GM18868 (cell line): ENCODE measurements at regions not wholly inside any gene's neighbourhood (a gene's known extent, or its start where the extent isn't known, plus 50 kb on each side); places are given as distances from the start of the nearest gene placed in this dataset.

Experiments
- ATAC-seq: cut with Tn5 transposase; IDR thresholded peaks from one replicate; pipeline ENCODE4 v1.9.1; 2021; ENCODE audit warnings: mild to moderate bottlenecking, moderate library complexity; ENCODE audit not compliant: unreplicated experiment

DNA sequence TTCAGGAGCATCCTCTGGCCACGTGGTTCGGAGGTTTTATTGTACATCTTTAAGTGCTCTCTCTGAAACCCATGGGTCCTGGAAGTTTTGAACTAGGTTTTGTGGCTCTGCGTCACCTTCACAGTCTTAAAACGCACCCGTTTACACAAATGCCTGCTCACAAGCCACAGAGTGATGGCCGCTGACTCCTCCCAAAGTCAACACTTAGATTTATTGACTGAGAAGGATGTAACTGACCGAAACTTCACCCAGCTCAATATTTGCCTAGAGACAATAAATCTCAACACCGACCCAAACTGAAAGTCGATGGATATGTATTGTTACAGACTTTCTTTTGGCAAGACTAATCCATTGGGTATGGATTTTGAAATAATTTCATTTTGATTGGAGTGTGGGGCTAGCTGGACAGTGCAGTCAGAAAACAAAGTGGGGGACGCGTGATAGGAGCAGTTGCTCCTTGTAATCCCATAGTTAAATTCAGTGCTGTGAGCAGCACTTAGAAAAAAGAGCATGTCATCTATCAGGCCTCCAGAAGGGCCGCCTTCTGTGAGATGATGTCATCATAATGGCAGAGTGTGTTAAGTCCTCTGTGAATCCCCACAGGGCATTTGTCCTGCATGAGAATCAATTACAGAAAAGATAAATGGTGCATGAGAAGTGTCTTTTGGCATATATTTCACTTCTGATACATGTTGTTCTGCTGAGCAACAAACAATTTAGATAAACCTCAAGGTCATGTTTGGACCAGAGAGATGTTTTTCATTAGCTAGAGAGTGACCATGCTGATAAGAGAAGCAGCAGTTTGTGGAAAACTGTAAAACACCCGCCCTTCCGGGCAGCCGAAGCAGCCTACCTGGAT is 183.7 kb downstream of the INO80D start:
- ATAC-seq: no peak

DNA sequence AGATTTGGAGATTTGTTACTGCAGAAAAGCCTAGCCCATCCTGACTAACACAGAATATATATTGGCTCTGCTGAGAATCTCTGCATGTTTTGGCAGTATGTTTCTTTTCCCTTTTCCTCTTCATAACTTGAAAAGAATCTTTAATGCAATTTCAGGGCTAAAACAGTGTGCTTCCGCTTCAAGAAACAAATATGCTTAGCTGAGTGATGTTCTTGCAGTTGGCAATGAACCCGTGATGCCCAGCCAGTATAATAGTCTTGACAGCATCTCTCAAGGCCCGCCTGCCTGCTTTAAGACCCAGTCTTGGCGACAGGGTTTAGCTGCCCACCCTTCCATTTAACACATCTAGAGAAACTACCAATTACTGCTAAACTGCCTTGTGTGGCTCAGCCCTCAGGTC is 184.5 kb downstream of the INO80D start:
- ATAC-seq: no peak

DNA sequence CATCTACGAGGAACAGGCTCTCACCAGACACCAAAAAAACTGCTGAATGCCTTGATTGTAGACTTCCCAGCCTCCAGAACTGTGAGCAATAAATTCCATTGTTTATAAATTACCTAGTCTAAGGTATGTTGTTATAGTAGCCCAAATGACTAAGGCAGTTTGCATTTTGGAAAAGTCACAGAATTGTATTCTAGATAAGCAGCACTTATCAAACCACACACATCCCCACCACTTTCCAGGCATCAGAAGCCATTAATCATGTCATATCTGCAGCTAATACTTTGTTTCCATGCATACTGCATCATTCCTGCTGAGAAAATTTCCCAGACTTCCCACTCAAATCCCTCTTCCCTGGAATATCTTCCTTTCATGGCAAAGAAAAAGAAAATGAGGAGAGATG is 187.2 kb downstream of the INO80D start:
- no peak for ATAC-seq

DNA sequence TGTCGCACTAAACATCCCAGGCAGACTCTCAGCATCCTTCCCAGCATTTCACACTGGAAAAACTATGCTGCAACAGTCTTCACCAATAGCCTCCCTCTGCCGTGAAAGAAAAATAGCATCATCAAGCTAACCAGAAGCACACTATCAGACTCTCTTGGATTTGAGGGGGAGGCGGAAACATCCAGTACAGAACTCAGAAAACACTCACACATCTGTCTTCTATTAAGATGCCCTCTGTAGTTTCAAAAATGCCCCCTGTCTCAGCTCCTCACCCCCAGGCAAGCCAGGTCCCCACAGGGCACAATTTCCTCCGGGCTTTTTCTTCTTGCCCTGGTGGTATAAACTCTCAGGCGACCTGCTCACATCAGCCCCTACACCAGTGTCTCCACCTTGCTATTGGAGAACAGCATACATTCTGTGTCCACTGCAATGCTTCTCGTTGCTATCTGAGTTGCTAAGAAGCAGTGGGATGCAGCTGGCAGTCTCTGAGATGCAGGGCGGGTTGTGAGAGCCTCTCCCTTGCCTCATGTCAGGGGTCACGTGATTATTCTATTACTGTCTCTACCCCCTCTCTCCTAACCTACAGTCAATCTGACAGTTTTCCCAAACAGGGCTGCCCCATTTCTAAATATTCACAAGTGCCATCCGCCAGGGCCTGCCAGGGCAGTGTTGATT is 189.9 kb downstream of the INO80D start:
- ATAC-seq: no peak

DNA sequence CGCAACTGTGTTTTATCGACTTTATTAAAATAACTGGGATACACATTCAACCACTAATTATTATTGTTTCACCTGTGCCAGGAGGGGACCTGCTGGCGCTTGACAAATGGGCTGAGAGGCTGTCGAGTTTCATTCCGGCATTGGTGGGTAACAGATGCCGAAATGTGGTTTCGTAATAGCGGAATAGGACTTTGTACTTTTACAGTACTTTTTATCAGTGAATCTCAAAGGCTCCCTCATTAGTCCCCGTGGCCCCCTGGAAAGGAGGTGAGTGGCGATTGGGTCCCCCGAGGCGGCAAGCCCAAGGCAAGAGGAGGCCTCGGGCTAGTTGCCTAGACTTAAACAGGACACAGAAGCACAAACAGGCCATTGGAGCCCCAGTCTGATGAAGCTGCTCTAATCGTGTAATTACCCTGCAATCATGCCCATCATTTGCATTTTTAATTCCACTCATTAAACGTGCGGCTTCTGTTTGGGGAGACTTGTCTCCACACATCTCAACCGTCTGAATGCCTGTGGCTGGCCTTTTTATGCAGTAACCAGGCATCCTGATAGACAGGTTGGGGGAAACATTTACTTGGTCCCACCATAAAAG is 193.2 kb downstream of the INO80D start:
- no peak for ATAC-seq

DNA sequence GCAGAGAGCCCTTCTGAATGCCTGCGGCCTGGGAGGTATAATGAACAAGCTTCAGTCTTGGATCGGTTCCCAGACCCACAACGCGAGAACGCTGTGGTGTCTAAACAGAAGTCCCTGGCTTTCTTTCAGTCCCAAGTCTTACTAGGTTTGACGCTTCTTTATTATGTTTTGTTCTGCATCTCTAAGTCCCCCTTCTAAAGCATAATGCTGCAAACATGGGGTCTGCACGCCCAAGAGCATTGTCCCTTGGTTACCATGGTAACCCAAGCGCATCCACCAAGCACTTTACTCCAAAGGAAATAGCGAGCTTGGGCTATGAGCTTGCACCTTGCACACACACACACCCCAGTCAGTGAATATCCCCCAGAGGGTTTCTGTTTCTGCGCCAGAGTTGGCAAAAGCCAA is 193.7 kb downstream of the INO80D start:
- no peak for ATAC-seq

DNA sequence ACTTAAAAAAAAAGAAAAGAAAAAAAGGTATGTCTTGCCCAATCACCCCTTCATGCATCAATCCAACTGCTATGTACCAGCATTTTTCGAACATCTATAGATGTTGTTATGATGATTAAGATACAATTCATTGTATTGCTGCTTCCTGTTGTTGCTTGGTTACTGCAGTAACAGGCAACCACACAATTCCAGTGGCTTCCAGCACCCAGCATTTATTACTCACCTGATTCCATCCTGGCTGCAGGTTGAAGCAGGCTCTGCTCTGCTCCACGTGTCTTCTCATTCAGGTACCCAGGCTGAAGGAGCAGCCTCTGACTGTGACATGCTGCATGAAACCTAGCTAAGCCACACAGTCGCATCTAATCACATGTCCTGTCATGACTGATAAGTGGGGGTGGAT is 196.9 kb downstream of the INO80D start:
- ATAC-seq: no peak

DNA sequence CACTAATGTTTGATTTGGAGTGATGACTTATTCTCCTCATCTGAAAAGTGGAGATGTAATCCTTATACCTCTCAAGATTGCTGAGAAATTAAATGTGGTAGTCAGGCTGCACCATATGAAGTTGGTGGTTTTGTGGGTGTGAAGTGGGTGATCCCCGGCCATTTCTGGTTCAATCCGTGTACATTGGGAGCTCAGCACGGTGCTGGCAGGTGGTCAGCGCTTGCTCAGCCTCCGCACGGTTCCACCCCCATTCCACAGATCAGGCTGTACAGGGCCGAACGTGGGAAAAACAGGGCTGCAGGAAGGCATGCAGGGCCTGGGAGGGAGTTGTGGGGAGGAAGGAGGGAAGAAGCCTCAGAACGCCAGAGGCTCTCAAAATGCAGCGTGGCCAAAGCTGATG is 198.3 kb downstream of the INO80D start:
- ATAC-seq: no peak

DNA sequence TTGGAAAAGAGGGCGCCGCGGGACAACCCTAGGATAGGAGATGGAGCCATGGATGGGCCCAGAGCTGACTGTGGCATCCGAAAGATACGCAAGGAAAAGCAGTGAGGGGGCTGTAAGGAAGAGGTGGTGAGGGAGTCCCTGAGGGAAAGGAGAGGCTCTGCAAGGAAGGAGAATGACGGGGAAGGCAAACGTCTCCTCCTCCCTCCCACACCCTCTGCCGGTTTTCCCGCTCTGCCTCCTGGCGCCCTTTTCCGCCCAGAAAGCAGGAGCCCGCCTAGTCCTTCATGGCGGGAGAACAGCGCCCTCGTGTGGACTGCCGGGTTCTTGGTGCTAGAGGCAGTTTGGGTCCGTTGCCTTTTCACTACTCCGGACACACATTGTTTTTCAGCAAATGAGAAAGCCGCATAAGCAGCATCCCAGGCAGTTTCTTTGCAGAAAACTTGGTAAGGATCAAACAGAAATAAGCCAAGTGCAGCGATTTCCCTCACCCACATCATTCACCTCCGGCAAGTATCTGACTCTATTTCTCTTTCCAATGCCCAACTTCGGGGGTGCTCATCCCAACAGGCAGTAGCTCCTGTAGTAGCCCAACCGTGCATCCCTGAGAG is 200.4 kb downstream of the INO80D start:
- ATAC-seq: peak; percentile 81

DNA sequence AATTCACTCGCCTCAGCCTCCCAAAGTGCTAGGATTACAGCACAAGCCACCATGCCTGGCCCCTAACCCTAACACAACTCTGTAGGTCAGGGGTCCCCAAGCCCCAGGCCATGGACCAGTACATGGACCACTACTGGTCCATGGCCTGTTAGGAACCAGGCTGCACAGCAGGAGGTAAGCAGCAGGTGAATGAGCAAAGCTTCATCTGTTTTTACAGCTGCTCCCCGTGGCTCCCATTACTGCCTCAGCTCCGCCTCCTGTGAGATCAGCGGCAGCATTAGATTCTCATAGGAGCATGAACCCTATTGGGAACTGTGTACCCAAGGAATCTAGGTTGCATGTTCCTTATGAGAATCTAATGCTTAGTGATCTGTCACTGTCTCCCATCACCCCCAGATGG is 201.7 kb downstream of the NRP2 start:
- no peak for ATAC-seq

DNA sequence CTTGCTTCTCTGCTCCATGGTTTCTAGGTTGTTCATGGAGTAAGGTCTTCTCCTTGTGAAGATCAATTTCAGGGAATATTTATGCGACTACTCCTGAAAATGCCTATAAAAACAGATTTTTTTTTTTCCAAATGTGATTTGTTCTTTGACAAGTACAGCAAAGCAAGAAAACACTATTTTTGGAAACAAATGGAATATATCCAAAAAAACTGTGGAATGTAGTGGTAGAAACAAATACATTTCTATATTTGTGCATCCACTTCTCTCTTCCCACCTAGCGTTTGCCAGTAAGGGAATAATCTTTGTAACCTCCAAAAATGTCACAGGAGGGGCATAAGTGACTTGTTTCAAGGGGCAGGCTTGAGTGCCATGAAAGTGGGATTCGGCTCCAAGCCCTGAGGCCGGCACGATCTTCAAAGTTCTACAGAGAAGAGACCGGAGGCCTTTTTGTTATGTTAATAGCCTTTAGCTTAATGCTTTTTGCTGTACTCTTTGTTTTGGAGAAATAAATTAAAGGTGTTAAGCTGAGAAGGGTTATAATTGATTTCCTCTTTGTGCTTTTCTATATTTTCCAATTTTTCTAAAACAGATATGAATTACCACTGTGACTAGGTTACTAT is 200.6 kb downstream of the NRP2 start:
- no peak for ATAC-seq

DNA sequence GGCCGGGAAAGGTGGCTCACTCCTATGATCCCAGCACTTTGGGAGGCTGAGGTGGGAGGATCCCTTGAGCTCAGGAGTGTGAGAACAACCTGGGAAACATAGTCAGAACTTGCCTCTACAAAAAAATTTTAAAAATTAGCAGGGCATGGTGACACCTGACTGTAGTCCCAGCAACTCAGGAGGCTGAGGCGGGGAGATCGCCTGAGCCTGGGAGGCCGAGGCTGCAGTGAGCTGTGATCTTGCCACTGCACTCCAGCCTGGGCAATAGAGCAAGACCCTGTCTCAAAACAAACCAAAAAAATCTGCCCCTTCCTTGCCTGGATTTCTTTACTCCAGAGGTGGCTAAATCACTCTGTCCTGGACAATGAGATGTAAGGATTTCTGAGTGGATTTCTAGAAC is 197.7 kb downstream of the NRP2 start:
- ATAC-seq: no peak

DNA sequence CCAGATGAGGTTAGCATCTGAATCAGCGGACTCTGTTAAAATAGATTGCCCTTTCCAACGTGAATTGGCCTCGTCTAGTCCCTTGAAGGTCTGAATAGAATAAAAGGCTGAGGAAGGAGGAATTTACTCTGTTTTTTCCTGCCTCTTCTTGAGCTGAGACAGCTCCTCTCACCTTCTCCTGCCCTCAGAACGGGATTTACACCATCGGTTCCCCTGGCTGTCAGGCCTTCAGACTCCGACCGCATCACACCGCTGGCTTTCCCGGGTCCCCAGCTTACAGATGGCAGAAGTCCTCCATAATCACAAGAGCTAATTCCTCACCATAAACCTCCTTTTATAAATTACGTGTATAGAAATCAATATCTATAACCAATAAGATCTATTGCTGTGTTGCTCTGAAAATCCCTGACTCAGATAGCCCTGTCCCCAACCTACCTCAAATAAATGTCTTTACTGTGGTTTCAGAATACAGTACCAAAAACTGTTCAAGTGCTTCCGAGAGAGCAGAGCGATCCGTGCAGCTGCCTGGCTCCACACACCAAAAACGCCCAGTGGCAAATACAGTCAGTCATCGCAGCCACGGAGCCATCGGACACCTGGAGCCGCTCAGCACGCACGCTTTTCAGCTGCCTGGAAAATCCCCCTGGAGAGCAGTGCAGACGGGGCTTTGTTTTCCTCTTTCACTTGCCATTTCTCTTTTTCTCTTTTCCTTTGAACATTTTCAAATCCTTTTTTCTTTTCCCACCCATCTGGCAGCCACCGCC is 196.9 kb downstream of the NRP2 start:
- no peak for ATAC-seq

DNA sequence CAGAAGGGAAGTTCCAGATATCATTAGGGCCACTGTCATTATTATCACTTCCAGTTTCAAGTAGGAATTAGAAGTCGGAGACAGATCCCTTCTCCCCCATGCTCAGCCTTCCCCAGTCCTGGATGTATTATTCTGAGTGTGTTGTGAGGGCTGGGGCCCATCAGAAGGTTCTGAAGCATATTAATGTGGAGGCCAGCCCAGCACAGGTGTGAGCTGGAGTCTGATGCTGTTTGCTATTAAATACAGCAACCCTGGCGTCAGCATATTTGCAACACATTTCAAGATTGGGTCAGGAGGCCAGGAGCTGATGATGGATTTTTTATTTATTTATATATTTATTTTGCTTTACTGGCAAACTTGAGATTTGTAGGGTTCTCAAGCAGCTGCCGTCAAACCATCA is 195.2 kb downstream of the NRP2 start:
- no peak for ATAC-seq

DNA sequence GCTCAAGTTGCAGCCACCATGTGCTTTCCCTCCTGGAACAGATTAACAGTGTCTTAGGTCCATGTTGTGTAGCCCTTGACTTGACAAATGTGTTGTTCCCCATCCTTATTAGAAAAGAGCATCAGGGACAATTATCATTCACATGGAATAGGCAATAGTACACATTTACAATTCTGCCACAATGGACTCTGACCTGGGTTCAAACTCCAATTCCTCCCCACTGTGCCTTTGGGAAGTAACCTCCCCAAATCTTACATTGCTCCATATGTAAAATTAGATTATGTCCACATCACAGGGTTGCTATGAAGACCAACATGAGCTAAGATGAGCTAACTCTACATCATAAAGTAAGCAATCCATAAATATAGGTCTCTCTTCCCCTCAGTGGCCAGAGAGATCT is 193.8 kb downstream of the NRP2 start:
- no peak for ATAC-seq

DNA sequence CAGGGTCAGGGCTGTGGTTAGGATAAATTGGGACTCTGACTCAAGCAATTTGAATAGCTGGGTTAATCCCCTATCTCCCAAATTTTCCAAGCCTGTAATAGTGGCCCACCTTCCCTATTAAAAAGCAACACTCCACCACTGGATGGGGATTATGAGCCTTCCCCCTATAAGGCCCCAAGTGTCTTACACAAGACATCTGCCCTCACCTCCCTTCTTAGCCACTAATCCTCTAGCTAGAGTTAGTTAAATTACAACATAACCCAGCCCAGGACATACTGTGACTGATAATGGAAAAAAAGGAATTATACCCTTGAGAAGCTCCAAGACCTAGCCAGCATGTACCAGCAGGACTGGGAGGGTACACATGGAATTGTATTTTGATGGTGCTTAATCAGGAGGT is 190.4 kb downstream of the NRP2 start:
- ATAC-seq: no peak

DNA sequence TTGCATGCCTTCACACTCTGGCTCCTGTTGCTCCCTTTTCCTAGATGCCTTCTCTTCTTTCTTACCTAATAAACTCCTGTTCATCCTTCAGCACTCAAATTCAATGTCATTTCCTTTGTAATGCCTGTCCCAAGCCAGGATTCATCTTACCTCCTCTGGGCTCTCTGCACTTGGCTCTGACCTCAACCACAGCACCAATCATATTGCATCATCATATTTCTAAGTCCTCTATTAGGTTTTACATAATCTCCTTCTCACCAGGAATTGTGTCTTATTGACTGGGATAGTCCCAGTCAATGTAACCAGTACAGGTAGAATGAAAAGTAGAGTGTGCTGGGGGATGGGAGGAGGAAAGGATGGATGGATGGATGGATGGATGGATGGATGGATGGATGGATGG is 187.1 kb downstream of the NRP2 start:
- no peak for ATAC-seq

DNA sequence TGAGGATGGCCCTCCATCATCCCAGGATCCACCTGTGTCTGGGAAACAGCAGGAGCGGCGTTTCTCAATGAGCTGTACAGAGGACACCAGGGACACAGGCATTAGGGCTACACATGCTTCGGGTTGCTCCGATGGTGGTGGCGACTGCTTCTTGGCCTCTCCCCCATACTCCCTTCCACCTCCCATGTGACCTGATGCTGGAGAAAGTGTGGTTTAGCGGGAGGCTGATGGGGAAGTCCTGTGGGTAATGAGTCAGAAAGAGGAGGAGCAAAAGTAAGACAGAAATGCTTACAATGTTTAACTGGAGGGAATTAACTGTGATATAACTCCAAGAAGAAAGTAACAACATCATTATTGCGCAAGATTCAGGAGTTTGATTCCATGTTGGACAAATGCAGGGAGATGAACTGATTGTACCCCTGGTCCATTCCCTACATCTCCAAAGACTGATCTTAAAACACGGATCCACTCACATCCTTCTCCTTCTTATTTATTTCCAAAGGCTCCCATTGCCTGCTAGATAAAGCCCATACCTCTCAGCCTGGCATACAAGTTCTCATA is 186.6 kb downstream of the NRP2 start:
- ATAC-seq: peak; percentile 81

DNA sequence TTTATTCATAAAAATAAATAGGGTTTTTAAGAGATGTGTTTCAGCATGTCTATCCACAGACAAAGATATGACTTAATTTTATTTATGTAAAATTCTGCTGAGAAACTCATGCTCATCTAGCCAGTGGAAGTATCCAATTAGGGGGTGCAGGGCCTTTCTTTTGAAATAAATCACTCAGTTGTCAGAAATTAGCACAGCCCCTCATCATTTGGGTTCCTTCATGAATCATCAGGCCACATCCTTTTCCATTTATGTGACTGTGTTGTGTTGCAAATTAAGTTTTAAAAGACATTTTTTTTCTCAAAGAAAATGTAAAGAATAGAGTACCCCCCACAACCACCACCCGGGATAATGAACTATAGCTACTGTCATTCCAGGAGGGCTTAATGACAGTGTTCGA is 185.8 kb downstream of the NRP2 start:
- no peak for ATAC-seq

DNA sequence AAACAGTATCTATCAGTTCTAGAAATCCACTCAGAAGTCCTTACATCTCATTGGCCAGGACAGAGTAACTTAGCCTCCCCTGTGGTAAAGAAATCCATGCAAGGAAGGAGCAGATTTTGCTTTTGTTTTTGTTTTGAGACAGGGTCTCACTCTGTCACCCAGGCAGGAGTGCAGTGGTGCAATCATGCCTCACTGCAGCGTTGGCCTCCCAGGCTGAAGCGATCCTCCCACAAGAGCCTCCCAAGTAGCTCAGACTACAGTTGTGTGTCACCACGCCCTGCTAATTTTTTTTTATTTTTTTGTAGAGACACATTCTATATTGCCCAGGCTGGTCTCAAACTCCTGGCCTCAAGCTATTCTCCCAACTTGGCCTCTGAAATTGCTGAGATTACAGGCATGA is 185.1 kb downstream of the NRP2 start:
- ATAC-seq: no peak
